HG03521 (cell line): ENCODE measurements at regions not wholly inside any gene's neighbourhood (a gene's known extent, or its start where the extent isn't known, plus 50 kb on each side); places are given as distances from the start of the nearest gene placed in this dataset.
"Not testable (repeated sequence)": the region's sequence is repeated elsewhere in the genome, so short reads cannot be mapped to it uniquely, and the experiment has no call there.

Experiments
- ATAC-seq: cut with Tn5 transposase; IDR thresholded peaks from one replicate; pipeline ENCODE4 v1.9.1; 2021; ENCODE audit warnings: mild to moderate bottlenecking, moderate library complexity; ENCODE audit not compliant: unreplicated experiment

DNA sequence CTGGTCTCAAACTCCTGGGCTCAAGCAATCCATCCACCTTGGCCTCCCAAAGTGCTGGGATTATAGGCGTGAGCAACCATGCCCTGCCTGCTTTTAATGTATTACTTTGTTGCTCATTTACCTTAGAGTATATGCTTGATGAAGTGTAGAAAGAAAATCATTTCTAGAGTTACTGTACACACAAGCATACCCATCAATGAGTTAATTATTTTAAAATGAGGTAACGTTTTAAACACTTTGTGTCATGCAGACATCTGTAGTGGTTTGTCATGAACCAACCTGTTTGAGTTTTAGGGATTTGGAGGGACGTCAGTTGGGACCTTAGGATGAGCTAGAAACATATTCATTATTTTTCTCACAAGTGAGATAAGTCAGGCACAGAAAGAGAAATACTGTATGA lies 332.4 kb upstream of the IGF1R start:
- no peak for ATAC-seq

DNA sequence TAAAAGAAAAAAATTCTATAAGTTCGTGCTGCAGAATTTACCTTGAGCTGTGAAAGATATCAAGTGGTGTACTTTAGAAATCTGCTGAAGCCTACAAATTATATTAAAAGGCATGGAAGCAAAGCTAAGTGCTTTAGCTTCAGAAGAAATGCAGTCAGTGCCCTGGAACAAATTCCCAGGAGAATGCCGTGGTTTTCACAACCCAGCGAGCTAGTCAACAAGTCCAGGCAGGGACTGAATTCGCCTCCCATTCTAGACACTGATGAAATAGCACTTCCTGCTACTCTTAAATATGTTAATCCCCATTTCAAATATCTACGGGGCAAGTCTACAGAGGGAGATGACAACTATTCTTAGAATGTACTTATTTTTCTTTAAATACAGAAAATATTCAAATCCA lies 326.4 kb upstream of the IGF1R start:
- ATAC-seq, result no peak

DNA sequence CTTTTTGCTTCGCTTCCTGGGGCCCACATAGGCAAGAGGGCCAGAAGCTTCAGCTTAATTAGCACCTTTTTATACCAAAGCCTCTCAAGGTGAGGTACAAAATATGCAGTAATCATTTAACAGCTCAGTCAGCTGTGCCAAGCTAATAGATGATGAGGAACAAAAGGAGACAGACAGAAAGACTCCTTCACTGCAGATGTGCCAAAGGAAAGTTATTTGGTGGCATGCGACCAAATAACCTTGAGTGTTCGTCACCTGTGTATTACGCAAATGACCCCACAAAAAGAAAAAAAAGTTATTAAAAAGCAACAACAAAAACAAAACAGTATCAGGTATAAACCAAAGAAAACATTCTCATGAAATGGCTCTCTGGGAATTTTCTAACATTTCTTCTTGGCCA lies 325.8 kb upstream of the IGF1R start:
- no peak for ATAC-seq

GRCh38 chr15:98324341-98324970 lies 323.9 kb upstream of the IGF1R start:
- no peak for ATAC-seq

DNA sequence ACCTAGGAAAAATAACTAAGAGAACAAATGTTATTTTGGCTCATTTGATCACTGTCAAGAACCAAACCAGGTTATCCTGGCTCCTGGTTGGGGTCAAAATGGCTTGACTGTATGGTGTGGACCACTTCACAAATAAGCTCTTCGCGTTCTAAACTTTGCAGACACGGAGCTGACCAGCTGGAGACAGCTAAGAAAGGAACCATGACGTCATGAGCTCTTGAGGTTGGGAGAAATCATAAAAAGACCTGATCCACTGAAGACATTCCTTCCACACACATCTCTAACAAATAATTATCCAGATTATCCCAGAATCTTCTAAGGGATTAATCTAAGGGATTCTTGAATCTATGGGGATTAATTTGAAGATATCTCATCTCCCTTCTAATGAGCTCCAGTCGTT lies 321.5 kb upstream of the IGF1R start:
- ATAC-seq, result no peak

DNA sequence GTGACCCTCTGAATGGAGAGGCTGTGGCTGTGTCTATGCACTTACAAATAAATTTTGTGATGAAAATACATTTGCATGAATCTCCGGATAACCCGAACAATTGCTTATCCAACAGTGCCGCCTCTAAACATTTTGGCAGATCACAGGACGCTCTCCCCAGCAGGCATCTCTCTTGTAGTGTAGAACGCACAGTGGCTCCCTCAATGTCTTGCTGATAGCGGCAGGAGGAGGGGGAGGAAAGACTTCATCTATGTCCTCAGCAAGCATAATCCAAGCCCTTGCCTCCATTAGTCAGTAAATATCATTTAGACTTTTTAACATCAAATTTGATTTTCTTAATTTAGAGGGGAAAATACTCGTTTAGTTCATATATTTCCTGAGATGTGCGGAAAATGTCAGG lies 318.1 kb upstream of the IGF1R start:
- ATAC-seq, result no peak

DNA sequence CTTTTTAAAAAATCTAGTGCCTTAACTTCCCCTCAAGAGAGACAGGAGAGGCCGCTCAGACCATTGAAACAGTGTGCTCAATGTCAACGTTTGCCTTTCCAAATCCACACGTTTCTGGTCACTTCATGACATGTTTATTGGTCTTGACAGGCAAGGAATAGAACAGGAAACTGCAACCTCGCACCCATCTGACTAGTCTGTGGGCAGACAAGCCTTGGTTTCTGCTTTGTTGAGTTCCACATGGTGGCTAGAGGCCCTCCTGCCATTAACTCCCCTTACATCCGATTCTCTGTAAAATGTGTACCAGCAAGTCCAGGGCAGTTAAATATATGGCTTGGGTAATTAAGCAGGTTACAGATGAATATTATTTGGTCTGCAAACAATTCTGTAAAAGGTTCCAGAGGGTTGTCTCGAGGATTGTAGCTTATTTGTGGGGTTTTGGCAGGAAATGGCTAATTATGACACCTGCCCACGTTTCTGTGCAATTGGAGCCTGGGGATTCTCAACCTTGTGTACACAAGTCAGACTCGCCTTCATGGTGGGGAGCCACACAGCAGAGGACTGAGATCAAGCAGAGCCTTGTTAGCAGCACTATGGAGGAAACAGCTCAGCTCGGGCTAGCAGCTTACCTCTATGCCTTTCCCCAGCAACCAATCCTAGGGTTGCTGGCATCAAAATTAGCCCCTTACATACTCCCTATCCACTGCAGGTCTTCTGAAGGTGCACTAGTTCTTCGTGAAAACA lies 317.5 kb upstream of the IGF1R start:
- ATAC-seq, result no peak

DNA sequence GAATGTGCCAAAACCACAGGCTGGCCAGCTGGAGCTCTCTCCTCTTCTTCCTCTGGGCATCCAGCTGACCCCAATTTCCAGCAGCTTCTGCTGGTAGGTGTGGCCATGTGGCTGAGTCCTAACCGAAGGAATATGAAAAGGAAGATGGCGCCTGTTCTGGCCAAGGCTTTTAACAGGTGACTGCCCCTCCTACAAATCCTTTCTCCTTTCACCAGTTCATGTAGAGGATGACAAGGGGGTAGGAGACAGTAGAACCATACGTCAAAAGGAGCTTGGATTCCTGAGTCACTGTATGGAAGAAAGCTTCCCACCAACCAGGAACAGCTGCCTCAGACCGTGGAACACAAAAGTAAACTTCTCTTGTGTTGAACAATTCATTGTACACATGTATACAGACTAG lies 316.7 kb upstream of the IGF1R start:
- ATAC-seq, result no peak

GRCh38 chr15:98333251-98333650 lies 315.1 kb upstream of the IGF1R start:
- no peak for ATAC-seq

- no peak for ATAC-seq
Observed at GRCh38 chr15:98342911-98343310, 305.4 kb upstream of the IGF1R start.

GRCh38 chr15:98344591-98344990 lies 303.7 kb upstream of the IGF1R start:
- ATAC-seq, result no peak

GRCh38 chr15:98347001-98347400 lies 301.3 kb upstream of the IGF1R start:
- ATAC-seq, result no peak

GRCh38 chr15:98347866-98348265 lies 300.5 kb upstream of the IGF1R start:
- no peak for ATAC-seq

GRCh38 chr15:98350276-98350675 lies 298.1 kb upstream of the IGF1R start:
- ATAC-seq, result no peak

GRCh38 chr15:98358274-98358673 lies 290.1 kb upstream of the IGF1R start:
- not testable (repeated sequence) for ATAC-seq

- ATAC-seq, result no peak
Observed at GRCh38 chr15:98358971-98359370, 289.4 kb upstream of the IGF1R start.

- ATAC-seq, result no peak
Observed at GRCh38 chr15:98363416-98363815, 284.9 kb upstream of the IGF1R start.

DNA sequence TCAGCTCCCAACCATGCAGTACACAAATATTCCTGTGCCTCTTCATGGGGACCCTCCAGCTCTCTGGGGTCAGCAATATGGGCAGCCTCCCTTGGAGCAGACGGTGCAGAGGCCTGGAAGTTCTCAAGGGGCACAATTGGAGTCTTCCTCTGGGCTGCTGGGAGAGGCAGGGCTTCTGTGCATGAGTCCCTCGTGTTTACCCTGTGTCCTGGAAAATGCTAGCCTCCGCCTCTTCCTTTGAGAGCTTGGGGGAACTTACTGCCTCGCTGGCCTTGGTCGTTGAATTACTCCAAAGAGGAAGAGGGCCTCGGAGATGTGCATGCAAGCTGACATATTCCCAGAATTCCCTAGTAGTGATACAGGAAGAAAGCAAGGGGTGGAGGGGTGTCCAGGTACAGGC lies 284.4 kb upstream of the IGF1R start:
- no peak for ATAC-seq

- no peak for ATAC-seq
Observed at GRCh38 chr15:98369081-98369716, 279.1 kb upstream of the IGF1R start.

DNA sequence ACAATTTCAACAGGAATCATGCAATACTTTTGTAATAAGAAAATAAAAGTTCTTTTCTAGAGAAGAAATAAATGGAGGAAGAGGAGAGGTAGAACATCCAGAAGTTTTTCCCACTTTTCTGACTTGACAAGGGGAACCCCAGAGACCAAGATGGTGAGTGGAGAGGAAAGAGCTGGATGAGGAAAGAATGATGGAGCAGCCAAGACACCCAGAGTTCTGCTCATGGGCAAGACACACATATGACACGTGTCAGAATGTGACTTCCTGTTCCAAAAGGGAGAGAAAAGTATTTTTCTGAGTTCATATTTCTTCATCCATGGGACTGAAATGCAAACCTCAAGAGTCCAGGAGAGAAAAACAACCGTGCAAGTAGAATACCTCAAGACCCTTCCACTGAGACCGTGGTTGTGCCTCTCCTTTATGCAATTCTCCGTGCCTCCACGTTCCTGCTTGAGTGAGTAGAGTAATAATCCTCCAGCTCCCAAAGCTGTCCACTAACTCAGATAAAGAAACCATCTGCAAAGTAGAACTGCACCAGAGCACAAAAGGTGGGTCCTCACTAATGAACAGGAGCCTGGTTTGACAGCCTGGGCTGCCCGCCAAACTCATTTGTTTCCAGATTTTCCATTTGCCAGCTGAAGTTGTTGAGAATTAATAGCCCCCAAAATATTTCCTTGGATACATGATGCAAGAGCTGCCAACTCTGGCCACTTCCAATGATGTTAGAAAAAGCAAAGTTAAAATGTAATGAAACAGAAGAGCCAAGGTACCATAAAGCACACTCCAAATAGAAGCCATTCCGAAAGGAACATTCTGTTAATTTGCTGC lies 272.6 kb upstream of the IGF1R start:
- ATAC-seq, result no peak

- ATAC-seq, result no peak
Observed at GRCh38 chr15:98380721-98381120, 267.6 kb upstream of the IGF1R start.
